ENCODE measurements at regions not wholly inside any gene's neighbourhood (a gene's known extent, or its start where the extent isn't known, plus 50 kb on each side); places are given as distances from the start of the nearest gene placed in this dataset.
"Not testable (repeated sequence)": the region's sequence is repeated elsewhere in the genome, so short reads cannot be mapped to it uniquely, and the experiment has no call there.

GRCh38 chr18:51525453-51526225 is 328.2 kb upstream of the MEX3C start:
- DNase-seq: no peak

DNA sequence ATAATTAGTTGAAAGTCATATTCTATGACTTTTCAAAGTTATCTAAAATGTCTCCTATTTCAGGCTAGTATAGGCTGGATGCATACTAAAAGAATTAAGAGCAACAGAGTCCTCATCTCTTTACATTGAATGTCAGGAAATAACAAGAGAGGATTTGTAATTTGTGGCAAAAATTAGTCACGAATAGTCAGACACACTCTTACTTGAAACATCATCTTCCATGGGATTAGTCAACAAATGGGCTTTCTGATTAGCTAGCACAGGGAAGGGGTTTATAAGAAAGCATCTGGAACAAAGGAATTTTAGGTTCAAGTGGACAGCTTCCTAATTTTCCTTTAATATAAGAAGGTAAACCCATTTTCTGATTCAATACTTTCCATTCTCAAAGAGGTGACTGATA is 330.3 kb upstream of the MEX3C start:
- no peak for DNase-seq

GRCh38 chr18:51531501-51531900 is 334.0 kb upstream of the MEX3C start:
- no peak for DNase-seq

- DNase-seq: peak; percentile 21
Measured at GRCh38 chr18:51537487-51537886, 340.0 kb upstream of the MEX3C start.

DNA sequence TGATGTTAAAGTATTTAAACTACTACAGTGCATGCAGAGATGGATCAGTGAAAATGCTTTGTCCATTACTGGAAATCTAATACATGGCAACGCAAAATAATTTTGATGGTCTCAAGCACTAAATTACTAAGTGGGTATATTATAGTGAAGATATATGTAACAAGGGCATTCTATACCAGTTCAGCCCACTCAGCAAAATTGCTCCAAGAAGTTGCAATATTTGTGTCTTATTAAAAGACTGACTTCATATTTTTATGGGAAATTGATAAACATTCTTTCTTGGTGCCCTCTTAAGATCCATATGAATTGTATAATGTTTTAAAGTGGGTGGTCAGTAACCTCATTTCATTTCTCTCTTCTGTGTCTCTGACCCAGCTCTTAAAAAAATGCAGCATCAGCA is 343.1 kb upstream of the MEX3C start:
- DNase-seq: no peak

- no peak for DNase-seq
Measured at GRCh38 chr18:51541230-51541629, 343.7 kb upstream of the MEX3C start.

GRCh38 chr18:51543658-51544155 is 346.2 kb upstream of the MEX3C start:
- DNase-seq: no peak

- DNase-seq: no peak
Measured at GRCh38 chr18:51545446-51545845, 348.0 kb upstream of the MEX3C start.

- no peak for DNase-seq
Measured at GRCh38 chr18:51559198-51559901, 361.9 kb upstream of the MEX3C start.

- no peak for DNase-seq
Measured at GRCh38 chr18:51559902-51560287, 362.4 kb upstream of the MEX3C start.

DNA sequence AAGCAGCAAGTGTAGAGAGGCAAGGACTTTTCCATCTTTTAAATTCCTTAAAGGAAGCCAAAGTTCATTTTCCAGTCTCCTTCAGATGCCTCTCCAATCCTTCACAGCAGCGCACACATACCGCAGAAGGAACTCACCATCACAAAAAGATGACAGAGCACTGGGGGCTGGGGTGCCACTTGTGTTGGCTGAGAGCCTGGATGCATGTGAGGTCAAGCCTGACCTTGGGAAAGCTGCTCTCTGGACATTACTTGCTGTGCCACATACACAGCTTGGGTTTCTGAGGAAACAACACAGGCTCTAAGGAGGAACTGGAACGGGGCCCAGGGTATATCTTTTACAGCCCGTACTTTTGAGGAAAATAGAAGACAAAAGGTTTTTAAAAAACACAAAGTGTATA is 364.3 kb upstream of the MEX3C start:
- no peak for DNase-seq

- no peak for DNase-seq
Measured at GRCh38 chr18:51562866-51563265, 365.4 kb upstream of the MEX3C start.

- no peak for DNase-seq
Measured at GRCh38 chr18:51563396-51563795, 365.9 kb upstream of the MEX3C start.

DNA sequence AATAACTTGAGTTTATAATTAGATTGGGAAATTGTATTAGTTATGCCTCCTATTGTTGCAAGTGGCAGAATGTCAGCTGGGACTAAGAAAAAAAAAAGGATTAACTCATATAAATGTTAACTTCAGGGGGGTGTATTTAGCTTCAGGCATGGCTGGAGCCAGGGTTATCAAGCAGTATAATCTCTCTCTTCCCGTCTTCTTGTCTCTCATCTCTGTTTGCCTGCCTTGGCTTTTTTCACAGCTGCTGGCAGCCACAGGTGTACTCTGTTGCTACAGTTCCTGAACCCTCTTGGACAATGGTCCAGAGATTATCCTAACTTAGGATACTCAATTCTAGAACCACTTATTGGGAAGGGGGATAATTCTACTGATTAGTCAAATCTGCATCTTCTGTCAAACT is 370.7 kb upstream of the MEX3C start:
- DNase-seq: no peak

- no peak for DNase-seq
Measured at GRCh38 chr18:51569153-51569552, 371.7 kb upstream of the MEX3C start.

DNA sequence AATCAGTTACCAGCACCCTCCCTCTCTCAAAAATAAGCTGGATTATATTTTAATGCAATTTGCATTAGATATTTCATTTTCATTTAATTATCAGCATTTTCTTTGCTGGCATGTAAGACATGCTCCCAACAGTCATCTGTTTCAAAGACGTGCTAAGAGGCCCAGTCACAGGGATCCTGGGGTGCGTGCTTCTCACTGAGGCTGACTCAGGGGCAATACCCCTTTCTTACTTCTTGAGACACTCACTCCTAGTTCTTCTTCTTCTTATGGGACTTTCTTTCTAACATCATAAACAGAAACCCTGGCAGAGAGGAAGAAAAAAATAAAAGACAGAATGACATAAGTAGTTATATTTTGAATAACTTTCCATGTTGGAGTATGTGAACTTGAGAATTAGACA is 372.1 kb upstream of the MEX3C start:
- no peak for DNase-seq

GRCh38 chr18:51570071-51570470 is 372.6 kb upstream of the MEX3C start:
- DNase-seq: not testable (repeated sequence)

GRCh38 chr18:51573886-51574285 is 376.4 kb upstream of the MEX3C start:
- not testable (repeated sequence) for DNase-seq

DNA sequence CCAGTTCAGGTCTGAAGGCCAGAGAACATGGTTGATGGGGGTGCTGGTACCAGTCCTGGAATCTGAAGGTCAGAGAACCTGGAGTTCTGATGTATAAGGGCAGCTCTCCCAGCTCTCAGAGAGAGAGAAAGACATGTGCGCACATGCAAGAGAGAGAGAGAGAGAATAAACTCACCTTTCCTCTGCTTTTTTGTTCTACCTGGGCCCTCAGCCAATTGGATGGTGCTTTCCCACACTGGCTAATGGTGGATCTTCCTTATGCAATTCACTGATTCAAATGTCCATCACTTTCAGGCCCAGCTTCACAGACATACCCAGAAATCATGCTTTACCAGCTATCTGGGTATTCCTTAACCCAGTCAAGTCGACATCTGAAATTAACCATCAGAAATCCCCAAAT is 377.7 kb upstream of the MEX3C start:
- no peak for DNase-seq

DNA sequence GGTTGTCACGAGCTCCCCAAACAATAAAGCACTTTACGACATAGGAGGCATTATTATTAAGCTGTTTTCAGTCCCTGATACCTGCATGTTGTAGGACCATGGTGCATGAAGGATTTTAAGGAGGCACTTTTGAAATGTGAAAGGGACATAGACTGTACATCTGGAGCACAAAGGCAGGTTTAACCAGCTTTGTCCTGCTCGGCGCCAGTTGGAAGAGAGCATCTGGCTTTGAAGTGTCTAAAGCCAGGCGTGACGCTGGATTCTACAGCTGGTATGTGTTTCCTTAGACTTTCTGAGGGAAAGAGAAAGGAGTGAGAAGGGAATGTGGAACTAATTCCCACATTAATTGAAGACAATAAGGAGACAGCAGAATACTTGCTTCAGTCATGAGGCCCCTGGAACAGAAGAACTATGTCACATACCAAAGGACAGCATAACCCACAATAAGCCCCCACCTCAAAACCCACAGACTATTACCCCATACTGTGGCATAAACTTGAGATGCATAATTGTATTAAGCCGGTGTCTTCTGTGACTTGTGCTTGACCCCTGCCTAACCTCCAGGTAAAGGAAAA is 381.0 kb upstream of the MEX3C start:
- no peak for DNase-seq

GRCh38 chr18:51580580-51580979 is 383.1 kb upstream of the MEX3C start:
- no peak for DNase-seq

GRCh38 chr18:51582551-51582950 is 385.1 kb upstream of the MEX3C start:
- DNase-seq: no peak

DNA sequence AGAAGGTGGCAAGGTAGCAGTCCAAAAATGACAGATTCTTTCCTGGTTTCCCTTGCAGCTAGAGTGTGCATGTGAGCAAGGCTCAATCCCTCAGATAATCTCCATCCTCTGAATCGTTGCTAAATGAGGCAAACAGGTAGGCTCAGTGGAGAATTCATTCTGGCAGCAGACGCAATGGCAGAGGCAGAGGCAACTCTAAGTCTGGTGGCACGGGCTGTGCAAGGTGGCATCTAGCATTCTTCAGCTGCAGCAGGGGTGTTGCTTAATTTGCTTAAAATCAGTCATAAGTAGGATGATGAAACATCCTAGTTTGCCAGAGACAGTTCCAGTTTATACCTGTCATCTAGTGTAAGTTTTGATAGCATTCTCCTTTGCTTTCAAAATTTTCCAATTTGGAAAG is 391.1 kb upstream of the MEX3C start:
- no peak for DNase-seq

DNA sequence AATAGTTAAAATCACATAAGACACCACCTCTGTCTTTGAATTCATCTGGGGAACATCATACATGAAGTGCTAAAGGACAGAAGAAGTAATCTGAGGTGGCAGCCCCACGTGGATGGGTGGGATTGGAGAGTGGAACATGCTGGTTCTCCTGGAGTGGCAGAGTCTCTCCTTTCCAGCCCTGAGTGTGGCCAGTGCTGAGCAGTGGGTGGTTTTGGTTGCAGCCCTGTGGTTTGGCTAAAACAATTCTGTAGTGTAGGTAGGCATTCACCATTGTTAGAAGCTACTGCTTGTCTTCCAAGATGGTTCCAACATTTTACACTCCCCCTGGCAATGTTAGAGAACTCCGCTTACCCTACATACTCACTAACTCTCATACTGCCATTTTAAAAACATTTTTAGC is 396.4 kb upstream of the MEX3C start:
- no peak for DNase-seq
